HL-60 (cell line): ENCODE measurements at regions not wholly inside any gene's neighbourhood (a gene's known extent, or its start where the extent isn't known, plus 50 kb on each side); places are given as distances from the start of the nearest gene placed in this dataset.

ENCODE experiments used
- CTCF ChIP-seq: IDR thresholded peaks from one replicate; pipeline ENCODE4 v1.5.1; 2011; ENCODE audit warnings: low read length, control low read depth, inconsistent platforms; ENCODE audit not compliant: insufficient read depth
- GABPA ChIP-seq: IDR thresholded peaks from 2 replicates; pipeline ENCODE4 v1.6.1; 2012; ENCODE audit warnings: low read depth
- POLR2AphosphoS5 ChIP-seq: IDR thresholded peaks from 2 replicates; pipeline ENCODE4 v1.6.1; 2012; ENCODE audit warnings: low read depth
- REST ChIP-seq: IDR thresholded peaks from 2 replicates; pipeline ENCODE4 v1.6.1; 2012; ENCODE audit warnings: low read depth; ENCODE audit not compliant: insufficient replicate concordance

- no peak for TF ChIP-seq REST
- no peak for TF ChIP-seq CTCF
- no peak for TF ChIP-seq POLR2AphosphoS5
- TF ChIP-seq GABPA: no peak
Observed at GRCh38 chr20:63104312-63105181, 97.8 kb upstream of the BHLHE23 start.
